ENCODE measurements at regions not wholly inside any gene's neighbourhood (a gene's known extent, or its start where the extent isn't known, plus 50 kb on each side); places are given as distances from the start of the nearest gene placed in this dataset.

DNA sequence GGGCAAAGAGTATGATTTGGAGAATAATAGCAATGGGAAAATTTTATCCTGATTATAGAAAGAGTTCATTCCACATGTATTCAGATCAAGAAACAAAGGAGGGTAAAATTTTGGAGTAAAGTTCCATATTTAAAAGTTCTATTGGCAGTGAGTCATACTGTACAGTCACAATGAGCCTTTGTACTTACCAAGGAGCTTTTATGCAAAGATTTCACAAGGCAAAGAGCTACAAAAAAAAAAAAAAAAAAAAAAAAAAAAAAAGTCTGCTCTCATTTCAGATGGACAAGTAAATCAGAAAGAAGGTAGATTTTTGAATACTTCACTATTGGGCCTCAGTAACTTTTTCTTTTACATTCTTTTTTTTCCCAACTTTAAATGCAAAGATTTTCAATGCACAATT lies 1802.2 kb upstream of the PIK3C3 start:
- TF ChIP-seq, protein P1, sequence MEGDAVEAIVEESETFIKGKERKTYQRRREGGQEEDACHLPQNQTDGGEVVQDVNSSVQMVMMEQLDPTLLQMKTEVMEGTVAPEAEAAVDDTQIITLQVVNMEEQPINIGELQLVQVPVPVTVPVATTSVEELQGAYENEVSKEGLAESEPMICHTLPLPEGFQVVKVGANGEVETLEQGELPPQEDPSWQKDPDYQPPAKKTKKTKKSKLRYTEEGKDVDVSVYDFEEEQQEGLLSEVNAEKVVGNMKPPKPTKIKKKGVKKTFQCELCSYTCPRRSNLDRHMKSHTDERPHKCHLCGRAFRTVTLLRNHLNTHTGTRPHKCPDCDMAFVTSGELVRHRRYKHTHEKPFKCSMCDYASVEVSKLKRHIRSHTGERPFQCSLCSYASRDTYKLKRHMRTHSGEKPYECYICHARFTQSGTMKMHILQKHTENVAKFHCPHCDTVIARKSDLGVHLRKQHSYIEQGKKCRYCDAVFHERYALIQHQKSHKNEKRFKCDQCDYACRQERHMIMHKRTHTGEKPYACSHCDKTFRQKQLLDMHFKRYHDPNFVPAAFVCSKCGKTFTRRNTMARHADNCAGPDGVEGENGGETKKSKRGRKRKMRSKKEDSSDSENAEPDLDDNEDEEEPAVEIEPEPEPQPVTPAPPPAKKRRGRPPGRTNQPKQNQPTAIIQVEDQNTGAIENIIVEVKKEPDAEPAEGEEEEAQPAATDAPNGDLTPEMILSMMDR (IDR thresholded peaks at IDR 0.05): no peak
- TF ChIP-seq POLR2A (IDR thresholded peaks at IDR 0.05): no peak
